ENCODE measurements at regions not wholly inside any gene's neighbourhood (a gene's known extent, or its start where the extent isn't known, plus 50 kb on each side); places are given as distances from the start of the nearest gene placed in this dataset.
A peak's percentile ranks its signal among the peaks of the same experiment; 100 is the strongest.

- ATAC-seq = no peak
- Histone ChIP-seq H3K36me3 (ENCODE audit: low read depth, low read length) (no peaks in the 10 kb centered on the region), H3K9me2 (replicated peaks; ENCODE audit: low read length) (no peaks in the 10 kb centered on the region), H3K27ac (ENCODE audit: low read length) (no peak overlapping the region), H4K20me1 (ENCODE audit: low read length) (no peaks in the 10 kb centered on the region), H2AFZ (ENCODE audit: low read length) (no peak overlapping the region), H3K9me3 (ENCODE audit: low read length) (no peaks in the 10 kb centered on the region), H3K4me2 (ENCODE audit: low read length) (no peak overlapping the region), H3K79me2 (ENCODE audit: low read length) (no peaks in the 10 kb centered on the region), H3K4me3 (ENCODE audit: low read length) (no peak overlapping the region), H3K27me3 (ENCODE audit: low read length) (no peaks in the 10 kb centered on the region), H3K4me1 (ENCODE audit: insufficient read depth, low read length) (no peaks in the 10 kb centered on the region), H3K9ac (ENCODE audit: low read length) (no peak overlapping the region), H3F3A (ENCODE audit: low read length, unreplicated experiment) (no peaks in the 10 kb centered on the region)
- CTCF ChIA-PET = no interaction called here
- BruUV-seq (replicated peaks) = no TSS peak
- intact Hi-C loops (cut with micrococcal nuclease) = no loop called here
- no peak for DNase-seq
- TF ChIP-seq EZH2phosphoT487 (IDR thresholded peaks at IDR 0.05; ENCODE audit: borderline replicate concordance, low read length) (no peak), EZH2 (IDR thresholded peaks at IDR 0.05; ENCODE audit: low read length, unreplicated experiment) (no peak)
- TF ChIP-seq, protein P1, sequence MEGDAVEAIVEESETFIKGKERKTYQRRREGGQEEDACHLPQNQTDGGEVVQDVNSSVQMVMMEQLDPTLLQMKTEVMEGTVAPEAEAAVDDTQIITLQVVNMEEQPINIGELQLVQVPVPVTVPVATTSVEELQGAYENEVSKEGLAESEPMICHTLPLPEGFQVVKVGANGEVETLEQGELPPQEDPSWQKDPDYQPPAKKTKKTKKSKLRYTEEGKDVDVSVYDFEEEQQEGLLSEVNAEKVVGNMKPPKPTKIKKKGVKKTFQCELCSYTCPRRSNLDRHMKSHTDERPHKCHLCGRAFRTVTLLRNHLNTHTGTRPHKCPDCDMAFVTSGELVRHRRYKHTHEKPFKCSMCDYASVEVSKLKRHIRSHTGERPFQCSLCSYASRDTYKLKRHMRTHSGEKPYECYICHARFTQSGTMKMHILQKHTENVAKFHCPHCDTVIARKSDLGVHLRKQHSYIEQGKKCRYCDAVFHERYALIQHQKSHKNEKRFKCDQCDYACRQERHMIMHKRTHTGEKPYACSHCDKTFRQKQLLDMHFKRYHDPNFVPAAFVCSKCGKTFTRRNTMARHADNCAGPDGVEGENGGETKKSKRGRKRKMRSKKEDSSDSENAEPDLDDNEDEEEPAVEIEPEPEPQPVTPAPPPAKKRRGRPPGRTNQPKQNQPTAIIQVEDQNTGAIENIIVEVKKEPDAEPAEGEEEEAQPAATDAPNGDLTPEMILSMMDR (conservative IDR thresholded peaks at IDR 0.05; ENCODE audit: low read depth, low read length) = no peak
- POLR2A ChIA-PET (ENCODE audit: unreplicated experiment) = no interaction called here
Measured at GRCh38 chr5:157925786-157926671, 67.1 kb upstream of the CLINT1 start.

DNA sequence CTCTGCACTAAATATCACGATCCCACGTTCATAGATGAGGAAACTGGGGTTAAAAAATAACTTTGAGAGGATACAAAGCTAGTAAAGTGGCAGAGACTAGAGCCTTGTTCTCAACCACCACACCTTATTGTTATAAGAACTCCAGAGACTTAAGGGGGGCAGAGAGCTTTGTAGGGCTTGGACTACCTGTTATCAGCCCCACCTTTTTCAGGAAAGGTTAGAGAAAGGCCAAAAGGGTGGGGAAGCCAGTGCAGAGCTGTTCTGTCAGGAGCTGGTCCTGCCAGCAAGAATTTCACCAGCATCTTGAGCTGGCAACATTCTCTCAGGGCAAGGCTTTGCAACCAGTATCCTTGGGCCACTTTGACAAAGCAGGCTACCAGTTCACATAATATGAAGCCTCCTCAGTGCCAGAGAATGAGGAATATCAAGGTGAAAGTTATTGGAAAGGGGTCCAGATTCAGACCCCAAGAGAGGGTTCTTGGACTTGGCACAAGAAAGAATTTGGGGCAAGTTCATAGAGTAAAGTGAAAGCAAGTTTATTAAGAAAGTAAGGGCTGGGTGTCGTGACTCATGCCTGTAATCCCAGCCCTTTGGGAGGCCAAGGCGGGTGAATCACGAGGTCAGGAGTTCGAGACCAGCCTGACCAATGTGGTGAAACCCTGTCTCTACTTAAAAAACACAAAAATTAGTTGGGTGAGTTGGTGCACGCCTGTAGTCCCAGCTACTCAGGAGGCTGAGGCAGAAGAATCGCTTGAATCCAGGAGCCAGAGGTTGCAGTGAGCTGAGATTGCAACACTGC, 66.2 kb upstream of the CLINT1 start:
- BruUV-seq (replicated peaks) = no TSS peak
- ATAC-seq = peak; percentile 16
- H3K27ac ChIP-seq (ENCODE audit: low read length) = no peak overlapping the region

More for the DNA sequence above, 66.2 kb upstream of the CLINT1 start:
- H2AFZ ChIP-seq (ENCODE audit: low read length) = no peak overlapping the region
- no peaks in the 10 kb centered on the region for H3K9me3 ChIP-seq (ENCODE audit: low read length)
- no peaks in the 10 kb centered on the region for H4K20me1 ChIP-seq (ENCODE audit: low read length)
- no peaks in the 10 kb centered on the region for H3K4me1 ChIP-seq (ENCODE audit: insufficient read depth, low read length)
- no peaks in the 10 kb centered on the region for H3F3A ChIP-seq (ENCODE audit: low read length, unreplicated experiment)
- no peak for DNase-seq
- intact Hi-C loops (cut with micrococcal nuclease) = no loop called here
- no peak overlapping the region for H3K4me3 ChIP-seq (ENCODE audit: low read length)
- no peaks in the 10 kb centered on the region for H3K79me2 ChIP-seq (ENCODE audit: low read length)
- no peaks in the 10 kb centered on the region for H3K27me3 ChIP-seq (ENCODE audit: low read length)
- H3K4me2 ChIP-seq (ENCODE audit: low read length) = no peak overlapping the region
- ChIA-PET POLR2A (ENCODE audit: unreplicated experiment) (interaction anchor here (0.6 kb wide), 1 partner anchor 66 kb away, joined by 3 read pairs; the partner anchor contains the start of gene CLINT1), CTCF (no interaction called here)
- H3K36me3 ChIP-seq (ENCODE audit: low read depth, low read length) = no peaks in the 10 kb centered on the region
- no peaks in the 10 kb centered on the region for H3K9me2 ChIP-seq (replicated peaks; ENCODE audit: low read length)
- H3K9ac ChIP-seq (ENCODE audit: low read length) = no peak overlapping the region
- TF ChIP-seq, protein P1 (conservative IDR thresholded peaks at IDR 0.05; ENCODE audit: low read depth, low read length) = no peak
- TF ChIP-seq EZH2 (IDR thresholded peaks at IDR 0.05; ENCODE audit: low read length, unreplicated experiment) (no peak), EZH2phosphoT487 (IDR thresholded peaks at IDR 0.05; ENCODE audit: borderline replicate concordance, low read length) (no peak)

Data from PC-3 (cell line).